HUDEP-2 (cell line): ENCODE measurements at regions not wholly inside any gene's neighbourhood (a gene's known extent, or its start where the extent isn't known, plus 50 kb on each side); places are given as distances from the start of the nearest gene placed in this dataset.
"Not testable (repeated sequence)": the region's sequence is repeated elsewhere in the genome, so short reads cannot be mapped to it uniquely, and the experiment has no call there.

Experiments
- DNase-seq, 76 experiments: peaks; one replicate each; lab custom pipeline; 2025; ENCODE audit not compliant: unreplicated experiment in 76 of 76; lab: John Stamatoyannopoulos, UW

- no peak for DNase-seq
These were observed 103.4 kb downstream of the MINAR1 start for GRCh38 chr15:79535536-79535935.

GRCh38 chr15:79538527-79538926 lies 106.4 kb downstream of the MINAR1 start:
- no peak for DNase-seq

GRCh38 chr15:79539401-79539800 lies 107.3 kb downstream of the MINAR1 start:
- no peak for DNase-seq

GRCh38 chr15:79540551-79540950 lies 108.4 kb downstream of the MINAR1 start:
- DNase-seq = peak in 5 of 76 experiments; percentile 0 to 27 (median 14)

GRCh38 chr15:79541196-79541595 lies 109.1 kb downstream of the MINAR1 start:
- DNase-seq = no peak

- DNase-seq = no peak
These were observed 111.0 kb downstream of the MINAR1 start for GRCh38 chr15:79543097-79543496.

- no peak for DNase-seq
These were observed 117.1 kb downstream of the MINAR1 start for GRCh38 chr15:79549196-79549595.

- DNase-seq = no peak
These were observed 128.2 kb downstream of the MINAR1 start for GRCh38 chr15:79560384-79560783.

GRCh38 chr15:79561982-79562381 lies 129.8 kb downstream of the MINAR1 start:
- no peak for DNase-seq

GRCh38 chr15:79562403-79562815 lies 130.3 kb downstream of the MINAR1 start:
- DNase-seq = no peak

- no peak for DNase-seq
These were observed 130.8 kb downstream of the MINAR1 start for GRCh38 chr15:79562899-79563298.

GRCh38 chr15:79570004-79570403 lies 137.9 kb downstream of the MINAR1 start:
- DNase-seq = no peak

- no peak for DNase-seq
These were observed 140.7 kb downstream of the MINAR1 start for GRCh38 chr15:79572691-79573404.

GRCh38 chr15:79574431-79575273 lies 142.5 kb downstream of the MINAR1 start:
- DNase-seq = not testable (repeated sequence)

GRCh38 chr15:79582650-79583049 lies 150.5 kb downstream of the MINAR1 start:
- DNase-seq = no peak

- DNase-seq = no peak
These were observed 160.0 kb downstream of the MINAR1 start for GRCh38 chr15:79592126-79592525.

GRCh38 chr15:79593119-79593869 lies 161.2 kb downstream of the MINAR1 start:
- DNase-seq = peak in 1 of 76 experiments; percentile 2

- DNase-seq = no peak
These were observed 163.2 kb downstream of the MINAR1 start for GRCh38 chr15:79595306-79595705.

- DNase-seq = peak in 72 of 76 experiments; percentile 2 to 93 (median 62)
These were observed 164.0 kb downstream of the MINAR1 start for GRCh38 chr15:79595995-79596622.

GRCh38 chr15:79598639-79599038 lies 166.5 kb downstream of the MINAR1 start:
- no peak for DNase-seq
